OCI-LY1 (cell line): ENCODE measurements at regions not wholly inside any gene's neighbourhood (a gene's known extent, or its start where the extent isn't known, plus 50 kb on each side); places are given as distances from the start of the nearest gene placed in this dataset.

Source experiments
- H2AFZ ChIP-seq: fragments of 200-600 bp; sonication (generic), shearing (Covaris generic); 2 replicates; pipeline ENCODE4 v1.6.0; 2014; ENCODE audit warnings: antibody characterized with exemption, mild to moderate bottlenecking, low read length
- H3F3A ChIP-seq: fragments of 200-600 bp; sonication (generic), shearing (Covaris generic); 2 replicates; pipeline ENCODE4 v1.6.0; 2014; ENCODE audit warnings: mild to moderate bottlenecking, antibody characterized with exemption, low read length, moderate library complexity; ENCODE audit not compliant: insufficient read depth
- H3K27ac ChIP-seq: fragments of 200-600 bp; sonication (generic); 2 replicates; pipeline ENCODE4 v1.5.1; 2014; ENCODE audit warnings: low read length, mixed run types, mild to moderate bottlenecking, low read depth; ENCODE audit not compliant: poor library complexity, severe bottlenecking
- H3K27me3 ChIP-seq: fragments of 200-600 bp; sonication (generic); 2 replicates; pipeline ENCODE4 v1.6.0; 2014; ENCODE audit warnings: antibody characterized with exemption, mild to moderate bottlenecking, low read length, moderate library complexity; ENCODE audit not compliant: insufficient read depth
- H3K36me3 ChIP-seq: fragments of 200-600 bp; sonication (generic); 2 replicates; pipeline ENCODE4 v1.6.1; 2014; ENCODE audit warnings: mild to moderate bottlenecking, antibody characterized with exemption, low read length, moderate library complexity, mixed read lengths; ENCODE audit not compliant: insufficient read depth
- H3K4me1 ChIP-seq: fragments of 200-600 bp; sonication (generic); 2 replicates; pipeline ENCODE4 v1.5.1; 2014; ENCODE audit warnings: mild to moderate bottlenecking, low read length, moderate library complexity; ENCODE audit not compliant: insufficient read depth, severe bottlenecking
- H3K4me2 ChIP-seq: fragments of 200-600 bp; sonication (generic), shearing (Covaris generic); 2 replicates; pipeline ENCODE4 v1.6.1; 2014; ENCODE audit warnings: low read length
- H3K4me3 ChIP-seq: fragments of 200-600 bp; sonication (generic); 2 replicates; pipeline ENCODE4 v1.5.1; 2014; ENCODE audit warnings: low read length, low read depth, mild to moderate bottlenecking, mixed read lengths; ENCODE audit not compliant: poor library complexity, severe bottlenecking
- H3K79me2 ChIP-seq: fragments of 200-600 bp; shearing (Covaris generic); 2 replicates; pipeline ENCODE4 v1.6.1; 2016; ENCODE audit warnings: mixed run types, low read length, mixed read lengths; ENCODE audit not compliant: insufficient read depth
- H3K9ac ChIP-seq: fragments of 200-600 bp; sonication (generic), shearing (Covaris generic); 2 replicates; pipeline ENCODE4 v1.6.1; 2014; ENCODE audit warnings: mild to moderate bottlenecking, low read length, mixed read lengths
- H3K9me2 ChIP-seq: fragments of 200-600 bp; sonication (generic), shearing (Covaris generic); 2 replicates; pipeline ENCODE4 v1.6.1; 2014; ENCODE audit warnings: low read depth, mild to moderate bottlenecking, low read length, mixed read lengths
- H3K9me3 ChIP-seq: fragments of 200-600 bp; shearing (Covaris generic); 2 replicates; pipeline ENCODE4 v1.6.1; 2014; ENCODE audit warnings: low read length, mixed read lengths
- H4K20me1 ChIP-seq: fragments of 200-600 bp; sonication (generic), shearing (Covaris generic); 2 replicates; pipeline ENCODE4 v1.6.0; 2016; ENCODE audit warnings: mild to moderate bottlenecking, low read length; ENCODE audit not compliant: insufficient read depth
- CTCF ChIP-seq: fragments of 200-600 bp; sonication (generic), shearing (Covaris generic); IDR thresholded peaks from 2 replicates; pipeline ENCODE4 v1.5.1; 2017; ENCODE audit warnings: mild to moderate bottlenecking, antibody characterized with exemption, low read length, moderate library complexity, mixed read lengths
- EZH2 ChIP-seq: fragments of 200-600 bp; sonication (generic), shearing (Covaris generic); IDR thresholded peaks from 2 replicates; pipeline ENCODE4 v1.8.0; 2017; ENCODE audit warnings: borderline replicate concordance, mixed run types, mild to moderate bottlenecking, antibody characterized with exemption, low read length, moderate library complexity, mixed read lengths

GRCh38 chr1:232239998-232240397, 389.9 kb downstream of the SIPA1L2 start:
- no peak overlapping the region for H3K4me3 ChIP-seq
- no peaks in the 10 kb centered on the region for H3K36me3 ChIP-seq
- no peak overlapping the region for H3K4me2 ChIP-seq
- no peak overlapping the region for H3K27ac ChIP-seq
- no peaks in the 10 kb centered on the region for H3K9me3 ChIP-seq
- H3K27me3 ChIP-seq: no peaks in the 10 kb centered on the region
- no peak for TF ChIP-seq CTCF
- no peak for TF ChIP-seq EZH2
- H3K79me2 ChIP-seq: no peaks in the 10 kb centered on the region
- no peak overlapping the region for H2AFZ ChIP-seq
- H3F3A ChIP-seq: no peaks in the 10 kb centered on the region
- H3K9me2 ChIP-seq: no peaks in the 10 kb centered on the region
- no peaks in the 10 kb centered on the region for H4K20me1 ChIP-seq
- no peaks in the 10 kb centered on the region for H3K4me1 ChIP-seq
- no peak overlapping the region for H3K9ac ChIP-seq

- TF ChIP-seq CTCF (no peak), EZH2 (no peak)
- no peaks in the 10 kb centered on the region for H3K27me3 ChIP-seq
- H3F3A ChIP-seq: no peaks in the 10 kb centered on the region
- no peak overlapping the region for H2AFZ ChIP-seq
- H3K9me3 ChIP-seq: no peaks in the 10 kb centered on the region
- H4K20me1 ChIP-seq: no peaks in the 10 kb centered on the region
- no peaks in the 10 kb centered on the region for H3K4me1 ChIP-seq
- no peak overlapping the region for H3K4me2 ChIP-seq
- no peaks in the 10 kb centered on the region for H3K36me3 ChIP-seq
- H3K79me2 ChIP-seq: no peaks in the 10 kb centered on the region
- no peaks in the 10 kb centered on the region for H3K9me2 ChIP-seq
- no peak overlapping the region for H3K4me3 ChIP-seq
- H3K9ac ChIP-seq: no peak overlapping the region
- no peak overlapping the region for H3K27ac ChIP-seq
Measured at GRCh38 chr1:232239522-232239921, 390.4 kb downstream of the SIPA1L2 start.

- Histone ChIP-seq H3K4me2 (no peak overlapping the region), H3K4me3 (no peak overlapping the region), H3K79me2 (no peaks in the 10 kb centered on the region), H2AFZ (no peak overlapping the region), H3K9me3 (no peaks in the 10 kb centered on the region), H3K27ac (no peak overlapping the region), H3K27me3 (no peaks in the 10 kb centered on the region), H3K36me3 (no peaks in the 10 kb centered on the region), H3K4me1 (no peaks in the 10 kb centered on the region), H3K9ac (no peak overlapping the region), H4K20me1 (no peaks in the 10 kb centered on the region), H3F3A (no peaks in the 10 kb centered on the region), H3K9me2 (no peaks in the 10 kb centered on the region)
- TF ChIP-seq CTCF (no peak), EZH2 (no peak)
Measured at GRCh38 chr1:232238009-232238408, 391.9 kb downstream of the SIPA1L2 start.
